ENCODE measurements at regions not wholly inside any gene's neighbourhood (a gene's known extent, or its start where the extent isn't known, plus 50 kb on each side); places are given as distances from the start of the nearest gene placed in this dataset.

DNA sequence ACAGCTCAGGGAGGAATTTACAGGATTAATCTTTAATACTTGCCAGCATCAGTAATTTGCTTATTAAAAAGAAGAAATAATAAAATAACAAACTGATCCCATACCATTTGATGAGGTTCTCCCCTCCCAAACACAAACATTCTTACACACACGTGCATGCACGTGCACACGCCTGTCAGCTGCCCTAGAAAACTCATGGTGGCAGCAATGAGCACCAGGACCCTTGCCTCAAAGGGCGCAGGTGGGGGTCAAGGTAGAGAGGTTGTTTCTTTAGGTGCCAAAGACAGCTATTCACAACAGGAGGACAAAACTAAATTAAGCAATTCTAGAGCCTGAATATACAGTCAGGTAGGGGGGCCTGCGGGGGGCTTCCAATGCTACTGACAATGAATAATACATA is 219.3 kb downstream of the BUD13 start:
- no peak for DNase-seq

DNA sequence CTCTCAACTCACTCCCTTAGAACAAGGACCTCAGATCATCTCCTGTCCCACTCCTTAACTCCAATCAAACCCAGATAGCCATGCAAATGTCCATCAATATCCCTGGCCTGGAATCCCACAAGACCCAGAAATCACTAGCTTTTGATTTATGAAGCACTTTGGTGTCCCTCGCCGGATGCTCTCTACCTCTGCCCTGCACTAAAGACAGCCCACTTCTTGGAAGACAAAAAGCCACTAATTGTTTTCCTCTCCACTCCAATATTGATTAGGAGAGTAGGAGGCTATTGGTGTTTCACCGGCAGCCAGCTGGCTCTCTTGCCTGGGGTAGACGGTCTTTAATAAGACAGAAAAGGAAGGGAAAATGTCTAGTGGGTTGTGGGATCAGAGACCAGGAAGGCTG is 221.2 kb downstream of the BUD13 start:
- no peak for DNase-seq

DNA sequence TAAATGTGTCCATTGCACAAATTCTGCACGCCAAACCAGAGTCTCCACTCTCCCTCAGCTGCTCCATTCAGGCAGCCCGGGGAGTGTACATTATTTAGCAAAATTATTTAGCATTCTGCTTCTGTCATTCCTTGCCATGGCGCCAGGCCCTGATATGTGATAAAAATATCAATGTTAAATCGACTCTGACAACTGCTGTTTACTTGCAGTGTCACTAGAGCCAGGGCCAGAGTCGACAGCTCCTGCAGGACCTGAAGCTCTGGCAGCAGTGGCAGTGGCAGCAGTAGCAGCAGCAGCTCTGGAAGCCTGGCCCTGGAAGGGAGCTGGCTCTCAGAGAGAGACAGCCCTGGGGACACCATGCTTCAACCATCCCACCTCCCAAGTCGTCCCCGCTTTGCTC is 224.5 kb downstream of the BUD13 start:
- no peak for DNase-seq

DNA sequence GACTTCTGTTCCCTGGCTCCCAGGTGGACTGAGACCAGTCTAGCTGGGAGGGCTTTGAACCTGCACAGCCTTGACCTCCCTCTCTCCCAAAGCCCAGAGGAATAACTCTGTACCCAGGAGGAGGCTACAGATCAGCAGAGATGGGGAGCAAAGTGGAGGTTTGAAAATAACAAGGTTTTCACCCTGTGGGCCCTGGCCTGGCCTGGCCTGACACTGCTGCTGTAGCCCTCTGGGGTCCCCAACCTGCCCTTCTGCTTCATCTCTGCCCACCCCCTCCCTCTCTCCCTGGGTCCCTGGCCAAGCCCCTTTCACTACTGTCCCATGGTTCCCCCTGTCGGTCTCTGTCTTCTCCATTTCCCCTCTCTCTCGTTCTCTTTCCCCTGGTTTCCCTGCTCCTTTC is 225.2 kb downstream of the BUD13 start:
- no peak for DNase-seq

DNA sequence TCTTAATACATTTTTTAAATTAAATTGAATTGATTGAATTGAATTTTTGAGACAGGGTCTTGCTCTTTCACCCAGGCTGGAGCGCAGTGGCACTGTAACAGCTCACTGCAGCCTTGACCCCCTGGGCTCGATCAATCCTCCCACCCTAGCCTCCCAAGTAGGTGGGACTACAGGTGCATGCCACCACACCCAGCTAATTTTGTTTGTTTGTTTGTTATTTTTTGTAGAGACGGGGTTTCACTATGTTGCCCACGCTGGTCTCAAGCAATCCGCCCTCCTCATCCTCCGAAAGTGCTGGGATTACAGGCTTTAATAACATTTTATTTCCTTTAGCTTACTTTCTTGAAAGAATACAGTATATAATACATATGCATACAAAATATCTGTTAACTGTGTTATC is 226.9 kb downstream of the BUD13 start:
- DNase-seq = no peak

DNA sequence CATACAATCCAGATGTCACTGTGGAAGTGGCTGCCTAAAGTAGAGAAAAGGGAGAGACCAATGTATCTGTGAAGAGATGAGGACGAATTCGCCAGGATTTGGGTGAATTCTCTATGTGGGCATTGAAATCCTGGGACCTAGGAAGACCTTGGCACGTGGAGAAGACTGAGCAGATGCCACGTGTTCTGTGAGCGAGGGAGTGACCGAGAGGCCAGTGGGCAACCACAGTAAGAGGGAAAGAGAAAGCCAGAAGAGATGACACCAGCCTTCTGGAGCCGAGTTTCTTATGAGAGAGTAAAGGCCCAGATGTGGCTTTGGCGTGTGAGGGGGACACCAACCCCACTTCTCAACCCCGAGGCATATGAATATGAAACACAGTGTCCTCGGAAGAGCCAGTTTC is 228.1 kb downstream of the BUD13 start:
- no peak for DNase-seq

DNA sequence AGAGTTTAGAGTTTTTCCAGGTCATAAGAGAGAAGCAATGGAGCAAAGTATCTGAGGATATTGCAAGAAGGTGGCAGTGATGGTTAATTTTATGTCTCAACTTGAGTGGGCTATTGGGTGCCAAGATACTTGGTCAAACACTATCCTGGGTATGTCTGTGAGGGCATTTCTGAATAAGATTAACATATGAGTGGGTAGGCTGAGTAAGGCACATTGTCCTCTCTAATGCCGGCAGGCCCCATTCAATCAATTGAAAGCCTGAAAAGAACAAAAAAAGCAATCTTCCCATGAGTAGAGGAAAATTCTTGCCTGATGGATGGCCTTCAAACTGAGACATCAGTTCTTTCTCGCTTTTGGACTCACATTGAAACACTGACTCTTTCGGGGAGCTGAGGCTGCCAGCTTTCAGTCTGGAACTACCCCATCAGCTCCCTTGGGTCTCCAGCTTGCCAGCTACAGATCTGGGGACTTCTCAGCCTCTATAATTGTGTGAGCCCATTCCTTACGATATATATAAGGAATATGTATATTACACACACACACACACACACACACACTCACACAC is 228.8 kb downstream of the BUD13 start:
- DNase-seq = no peak

DNA sequence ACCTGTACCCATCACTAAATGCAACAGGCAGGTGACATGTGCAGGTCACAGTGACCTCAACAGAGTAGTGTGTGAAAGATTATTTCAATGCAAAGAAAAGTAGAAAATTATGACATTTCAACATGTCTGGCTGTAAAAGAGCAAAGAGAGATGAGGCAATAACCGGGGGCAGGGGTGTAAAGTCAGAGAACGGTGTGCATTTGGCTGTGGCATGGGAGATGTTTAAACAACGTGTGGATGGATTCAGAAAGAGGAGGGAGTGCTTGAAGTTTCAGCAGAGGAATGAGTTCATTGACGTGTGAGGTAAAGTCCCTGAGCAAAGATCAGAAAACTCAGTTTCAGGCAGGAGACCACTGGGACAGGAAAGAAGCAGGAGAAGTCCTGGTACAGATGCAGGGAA is 229.7 kb downstream of the BUD13 start:
- DNase-seq = no peak

DNA sequence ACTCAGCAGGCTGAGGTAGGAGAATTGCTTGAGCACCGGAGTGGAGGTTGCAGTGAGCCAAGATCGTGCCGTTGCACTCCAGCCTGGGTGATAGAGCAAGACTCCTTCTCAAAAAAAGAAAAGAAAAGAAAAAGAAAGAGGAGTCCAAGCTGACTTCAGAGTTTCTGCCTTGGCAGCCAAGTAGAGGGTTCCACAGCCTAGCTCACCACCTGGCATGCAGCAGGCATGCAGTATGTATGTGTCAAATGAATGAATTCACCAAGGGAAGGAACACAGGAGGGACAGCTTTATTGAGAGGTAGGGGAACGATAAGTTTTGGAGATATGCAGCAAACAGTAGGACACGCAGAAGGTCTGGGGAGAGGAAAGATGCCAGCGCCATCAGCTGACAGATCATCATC is 230.4 kb downstream of the BUD13 start:
- DNase-seq = no peak

DNA sequence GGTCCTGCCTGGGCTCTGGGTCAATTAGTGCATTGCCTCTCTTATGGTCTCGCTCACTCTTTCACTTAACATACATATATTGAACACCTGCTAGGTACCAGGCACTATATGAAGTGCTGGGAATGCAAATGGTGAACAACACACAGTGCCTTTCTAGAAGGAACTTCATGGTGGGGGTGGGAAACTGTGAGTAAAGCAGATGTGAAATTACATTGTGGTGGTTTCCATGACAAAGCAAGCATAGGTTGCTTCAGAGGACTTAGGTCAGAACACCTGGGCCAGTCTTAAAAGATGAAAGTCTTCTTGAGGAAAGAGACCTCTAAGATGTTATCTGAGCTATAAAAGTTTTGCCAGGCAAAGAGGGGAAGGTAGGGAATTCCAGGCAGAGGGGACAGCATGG is 231.3 kb downstream of the BUD13 start:
- DNase-seq = no peak

DNA sequence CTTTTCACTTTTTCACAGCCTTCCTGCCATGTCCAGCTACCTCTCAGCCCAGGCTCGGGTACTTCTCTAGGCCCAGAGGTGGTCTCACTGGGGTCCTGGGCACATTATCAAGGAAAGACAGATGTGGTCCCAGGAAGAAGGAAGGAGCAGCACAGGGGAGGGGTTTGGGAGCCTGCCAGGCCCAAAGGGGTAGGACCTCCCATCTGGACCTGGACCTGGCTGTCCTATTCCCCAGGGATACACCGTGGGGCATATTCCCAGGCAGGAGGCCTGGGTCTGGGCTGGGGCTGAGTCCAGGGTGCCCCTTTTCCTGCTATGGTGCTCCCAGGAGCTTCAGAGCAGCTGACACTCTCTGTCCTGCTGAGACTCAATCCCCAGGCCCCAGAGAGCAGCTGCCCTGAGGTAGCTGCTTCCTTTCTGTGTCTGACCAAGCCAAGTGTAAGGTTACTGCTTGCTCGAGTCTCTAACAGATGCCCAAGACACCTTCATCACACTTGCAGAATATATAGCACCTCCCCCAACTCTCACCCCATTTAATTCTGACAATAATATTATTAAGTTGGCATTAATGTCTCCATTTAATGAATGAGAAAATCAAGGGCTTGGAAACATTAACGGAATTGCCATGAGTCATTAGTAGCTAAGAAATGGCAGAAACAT is 232.0 kb downstream of the BUD13 start:
- no peak for DNase-seq

DNA sequence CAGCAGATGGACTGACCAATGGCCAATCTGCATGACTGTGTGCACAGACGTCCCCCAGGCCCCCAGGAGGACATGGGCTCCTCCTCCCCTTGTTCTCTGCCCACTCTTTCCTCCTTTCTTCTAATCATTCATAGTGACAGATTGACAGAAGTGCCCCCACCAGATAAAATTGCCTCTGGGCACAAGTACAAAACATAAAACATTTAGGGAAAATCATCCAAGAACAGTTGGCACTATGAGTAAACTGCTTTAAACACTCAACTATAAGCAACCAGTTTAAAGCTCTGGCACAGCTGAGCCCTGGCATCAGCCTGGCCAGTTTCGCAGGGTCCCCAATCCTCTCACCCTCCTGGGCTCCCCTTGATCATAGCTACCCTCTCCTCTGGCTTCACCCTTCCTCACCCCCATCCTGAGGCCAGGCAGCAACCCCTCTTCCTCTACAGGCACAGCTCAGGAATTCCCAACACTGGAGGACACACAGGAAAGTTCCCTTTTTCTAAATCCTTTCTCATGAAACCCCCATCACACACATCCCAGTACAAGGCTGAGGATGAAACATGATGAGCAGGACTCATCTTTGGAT is 232.9 kb downstream of the BUD13 start:
- no peak for DNase-seq

DNA sequence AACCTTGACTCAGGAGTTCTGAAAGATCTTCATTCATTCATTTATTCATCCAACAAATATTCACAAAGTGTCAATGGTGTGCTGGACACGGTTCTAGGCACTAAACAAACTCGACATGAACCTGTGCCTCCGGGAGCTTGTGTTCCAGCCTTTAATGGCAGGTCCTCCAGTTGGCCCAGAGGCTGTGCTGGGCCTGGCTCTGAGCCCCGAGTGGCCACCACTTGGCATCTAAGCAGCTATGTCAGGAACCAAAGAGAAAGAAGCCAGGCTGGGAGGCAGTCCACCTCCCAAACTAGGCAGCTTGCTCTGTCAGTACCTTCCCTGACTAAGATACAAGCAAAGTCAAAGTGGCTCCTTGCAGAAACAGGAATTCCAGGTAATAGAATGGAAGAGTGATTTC is 233.6 kb downstream of the BUD13 start:
- DNase-seq = no peak

DNA sequence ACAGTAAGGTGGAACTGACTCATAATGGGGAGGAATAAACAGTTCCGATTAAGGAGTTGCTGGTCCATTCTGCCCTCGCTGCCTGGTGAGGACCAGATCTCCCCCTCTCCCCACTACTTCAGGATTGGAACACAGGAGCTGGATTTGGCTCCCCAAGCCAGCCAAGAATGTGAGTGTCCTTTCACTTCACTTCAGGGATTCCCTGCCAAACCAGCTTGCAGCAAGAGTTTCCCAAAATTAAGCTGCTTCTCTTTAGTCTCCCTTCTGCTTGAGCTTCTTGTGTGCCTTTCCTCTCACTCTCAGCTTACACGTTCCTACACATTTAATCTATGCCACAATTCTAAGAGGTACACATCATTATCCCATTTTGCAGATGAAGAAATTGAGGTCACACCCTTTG is 234.1 kb downstream of the BUD13 start:
- no peak for DNase-seq

DNA sequence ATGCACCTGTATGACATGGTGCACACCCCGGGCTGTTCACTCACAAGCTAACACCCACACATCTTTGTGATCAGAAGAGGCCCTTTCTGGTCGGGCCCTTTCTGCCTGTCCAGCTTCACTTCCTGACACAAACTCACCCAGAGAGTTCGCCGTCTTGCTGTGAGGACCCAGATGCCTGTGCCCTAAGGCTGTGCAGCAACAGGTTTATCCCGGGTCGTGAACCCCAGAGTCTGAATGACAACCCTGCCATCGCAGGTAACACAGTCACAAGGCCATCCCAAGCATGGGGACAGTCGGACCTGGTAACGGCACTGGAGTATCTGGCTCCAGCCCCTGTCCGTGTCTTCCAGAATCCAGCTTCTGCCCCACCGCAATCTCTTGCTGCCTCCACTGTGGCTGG is 235.1 kb downstream of the BUD13 start:
- no peak for DNase-seq

DNA sequence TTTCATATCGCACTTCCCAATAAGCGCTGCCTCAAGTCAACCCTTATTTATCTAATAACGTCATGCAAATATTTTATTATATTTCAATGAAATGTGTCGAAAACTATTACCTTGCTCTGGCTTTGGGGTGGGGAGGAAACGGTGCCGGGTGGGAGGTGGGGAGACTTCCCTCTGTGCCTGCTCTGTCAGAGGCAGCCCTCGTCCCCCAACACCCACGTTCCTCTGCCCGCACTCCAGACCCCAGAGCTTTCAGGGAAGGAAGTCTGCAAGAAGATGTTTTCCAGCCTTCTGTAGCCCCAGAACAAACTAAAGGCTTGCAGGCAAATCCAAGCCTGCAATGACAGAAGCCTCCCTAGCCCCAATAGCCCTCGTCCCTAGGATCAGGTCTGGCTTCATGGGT is 235.7 kb downstream of the BUD13 start:
- no peak for DNase-seq

DNA sequence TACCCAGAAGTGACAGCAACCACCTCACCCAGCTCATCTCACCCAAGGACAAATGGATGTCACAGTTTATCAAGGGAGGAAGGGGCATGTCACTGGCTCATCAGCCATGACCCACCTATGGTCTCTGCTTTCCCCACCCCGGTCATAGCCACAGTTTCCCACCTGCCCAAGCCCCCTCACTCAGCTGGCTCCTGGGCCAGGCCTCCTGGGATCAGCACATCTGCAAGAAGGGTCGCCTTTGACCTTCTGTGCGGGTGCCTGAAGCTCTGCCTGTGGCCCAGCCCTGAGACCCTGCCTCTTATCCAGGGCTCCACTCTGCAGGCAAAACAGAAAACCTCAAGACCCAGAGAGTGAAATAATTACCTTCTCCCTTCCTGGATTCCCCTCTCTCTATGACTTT is 236.4 kb downstream of the BUD13 start:
- no peak for DNase-seq

DNA sequence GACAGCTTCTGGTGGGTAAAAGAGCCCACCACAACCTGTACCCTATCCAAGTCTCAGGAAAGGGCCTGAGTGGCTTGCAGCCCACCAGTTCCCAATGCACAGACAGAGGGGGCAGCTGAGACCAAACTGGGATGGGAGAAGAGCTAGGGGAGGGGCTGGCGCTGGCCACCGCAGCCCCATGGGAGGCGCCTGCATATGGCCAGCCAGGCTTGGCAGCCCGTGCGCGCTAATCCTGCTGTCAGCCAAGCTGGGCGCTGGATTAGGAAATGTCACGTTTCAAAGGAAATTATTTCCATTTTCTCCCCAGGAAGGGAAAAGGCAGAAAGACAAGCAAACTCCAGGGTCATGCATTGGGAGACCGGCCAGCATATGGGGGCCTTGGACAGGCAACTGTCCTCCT is 236.8 kb downstream of the BUD13 start:
- DNase-seq = no peak

DNA sequence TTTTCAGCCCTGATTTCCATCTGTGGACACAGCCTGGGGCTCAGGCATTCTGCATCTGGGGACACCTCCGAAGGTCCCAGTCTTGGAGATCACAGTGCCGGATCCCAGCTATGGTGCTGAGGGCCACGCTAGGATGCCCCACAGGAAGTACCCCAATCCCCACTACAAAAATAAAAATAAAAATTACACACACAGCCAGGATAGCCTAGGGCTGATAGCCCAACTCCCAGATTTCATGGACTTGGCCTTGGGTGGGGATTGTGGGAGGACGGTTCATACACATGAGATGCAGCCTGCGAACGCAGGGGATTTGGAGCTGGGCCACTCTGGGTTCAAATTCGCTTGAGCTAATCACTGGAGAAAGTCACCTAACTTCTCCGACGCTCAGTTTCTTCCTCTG is 237.7 kb downstream of the BUD13 start:
- DNase-seq = no peak

DNA sequence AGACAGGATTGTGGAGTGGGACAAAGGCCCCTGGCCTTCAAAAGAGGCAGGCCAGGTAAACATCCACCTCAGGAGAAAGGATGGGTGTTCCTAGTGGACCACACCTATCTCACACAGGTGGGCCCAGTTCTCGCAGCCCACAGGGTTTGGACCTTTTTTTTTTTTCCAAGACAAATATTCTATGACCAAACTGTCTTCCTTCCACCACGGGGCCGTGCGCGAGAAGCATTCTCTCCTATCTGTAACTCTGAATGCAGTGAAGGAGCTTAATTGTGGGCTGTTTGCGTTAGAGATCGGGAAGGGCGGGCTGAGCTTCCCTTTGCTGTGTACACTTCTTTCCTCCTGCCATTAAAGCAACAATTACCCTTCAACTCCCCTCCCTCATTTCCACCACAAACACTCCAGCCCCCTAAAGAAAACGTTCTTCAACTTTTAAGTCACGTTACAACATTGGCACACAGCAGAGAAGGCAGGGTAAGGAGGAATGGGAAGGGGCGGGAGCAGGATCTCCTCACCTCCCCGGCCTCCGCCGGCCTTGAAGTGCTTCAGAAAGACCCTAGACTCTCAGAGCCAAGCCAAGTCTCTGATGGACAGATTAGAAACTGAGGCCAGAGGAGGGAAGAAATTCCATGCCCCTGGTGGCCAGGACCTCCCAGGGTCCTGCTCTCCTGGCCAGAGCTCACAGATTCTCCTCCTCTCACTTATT is 238.4 kb downstream of the BUD13 start:
- no peak for DNase-seq

DNA sequence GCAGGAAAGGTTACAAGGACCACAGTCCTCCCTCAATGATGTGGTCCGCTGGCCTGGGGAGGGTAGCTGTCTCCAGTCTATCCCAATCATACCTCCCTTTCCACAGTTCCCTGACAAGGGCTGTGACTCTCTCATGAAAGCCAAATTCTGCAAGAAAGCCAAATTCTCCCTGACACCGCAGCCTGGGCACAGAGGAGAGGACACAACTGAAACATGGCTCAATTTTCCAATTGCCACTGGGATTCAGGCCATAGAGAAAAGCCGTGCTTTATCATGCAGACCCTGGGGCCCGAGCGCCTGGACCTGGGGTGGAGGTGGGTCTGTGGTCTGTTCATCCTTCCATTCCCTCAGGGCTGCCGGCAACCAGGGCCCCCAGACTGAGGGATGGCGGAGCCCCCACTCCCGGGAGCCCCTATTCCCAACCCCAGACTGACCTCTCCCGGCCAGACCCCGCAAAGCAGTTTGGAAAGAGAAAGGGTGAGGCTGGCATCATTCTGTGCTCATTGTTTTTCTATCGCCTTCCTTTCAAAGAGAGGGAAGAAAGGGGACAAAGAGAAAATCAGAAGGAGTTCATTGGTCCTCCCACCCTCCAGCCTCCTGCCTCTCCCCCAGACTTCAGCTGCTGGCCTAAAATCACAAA is 239.5 kb downstream of the BUD13 start:
- DNase-seq = no peak

DNA sequence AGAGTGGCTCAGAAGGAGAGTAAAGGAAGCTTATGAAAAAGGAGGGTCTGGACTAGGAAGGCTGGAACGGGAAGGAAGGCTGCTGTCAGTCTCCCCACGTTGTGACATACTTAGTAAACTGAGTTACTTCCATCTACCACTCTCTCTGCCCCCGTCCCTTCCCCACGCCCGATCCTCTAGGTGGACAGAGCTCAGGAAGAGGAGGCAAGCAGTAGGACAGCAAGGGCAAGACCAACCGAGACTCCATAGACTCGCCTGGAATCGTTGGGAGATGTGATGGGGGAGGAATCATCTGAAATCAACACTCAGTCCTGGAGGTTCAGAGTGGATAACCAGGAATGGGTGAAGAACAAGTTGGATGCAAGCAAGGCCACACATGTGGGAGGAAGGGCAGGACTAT is 240.7 kb downstream of the BUD13 start:
- DNase-seq = no peak

DNA sequence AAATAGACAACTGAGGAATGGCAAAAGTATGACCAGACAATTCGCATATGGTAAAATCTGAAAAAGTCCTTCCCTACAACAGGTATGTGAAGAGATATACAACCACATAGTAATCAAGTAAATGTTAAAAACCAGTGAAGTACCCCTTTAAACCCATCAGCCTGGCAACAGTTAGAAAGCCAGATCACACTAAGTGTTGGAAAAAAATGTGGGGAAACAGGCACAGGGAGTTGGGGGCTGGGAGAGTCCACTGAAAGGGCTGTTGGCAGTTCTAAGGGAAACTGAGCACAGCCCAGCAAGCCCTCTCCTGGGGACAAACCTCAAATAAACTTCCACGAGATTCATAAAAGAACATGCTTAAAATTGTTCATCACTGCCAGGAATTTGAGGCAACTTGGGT is 242.1 kb downstream of the BUD13 start:
- no peak for DNase-seq

DNA sequence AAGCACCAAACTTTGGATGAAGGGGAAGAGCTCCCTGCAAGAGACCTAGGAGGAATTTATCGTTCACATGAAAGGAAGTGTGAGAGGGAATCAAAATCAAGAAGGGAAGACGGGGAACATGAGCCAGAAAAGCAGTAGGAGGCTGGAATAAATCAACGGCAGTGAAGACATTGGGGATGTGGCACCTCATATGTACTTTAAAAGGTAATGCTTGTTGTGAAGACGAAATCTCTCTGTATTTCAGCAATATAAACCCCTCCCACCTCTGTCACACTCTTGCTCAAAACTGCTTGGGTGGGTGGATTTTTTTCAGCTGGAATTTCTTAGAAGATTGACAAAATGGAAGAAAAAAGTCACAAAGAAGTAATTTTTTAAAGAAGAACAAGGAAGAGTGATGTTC is 243.5 kb downstream of the BUD13 start:
- DNase-seq = no peak
